WI38 (cell line): ENCODE measurements at regions not wholly inside any gene's neighbourhood (a gene's known extent, or its start where the extent isn't known, plus 50 kb on each side); places are given as distances from the start of the nearest gene placed in this dataset.

Source experiments
- H3K4me3 ChIP-seq: 2 replicates; pipeline ENCODE4 v1.5.1; 2011; ENCODE audit warnings: low read depth, mild to moderate bottlenecking, control low read depth, low read length
- CTCF ChIP-seq: IDR thresholded peaks from 2 replicates; pipeline ENCODE4 v1.5.1; 2012; ENCODE audit warnings: low read depth, mild to moderate bottlenecking, control low read depth, low read length

GRCh38 chr12:128163086-128163485, 103.9 kb upstream of the TMEM132C start:
- TF ChIP-seq CTCF: no peak
- no peak overlapping the region for H3K4me3 ChIP-seq

- TF ChIP-seq CTCF: no peak
- H3K4me3 ChIP-seq: no peak overlapping the region
These were observed 102.4 kb upstream of the TMEM132C start for GRCh38 chr12:128164533-128164932.

GRCh38 chr12:128165387-128165786, 101.6 kb upstream of the TMEM132C start:
- no peak for TF ChIP-seq CTCF
- H3K4me3 ChIP-seq: no peak overlapping the region

- no peak overlapping the region for H3K4me3 ChIP-seq
- TF ChIP-seq CTCF: no peak
These were observed 98.7 kb upstream of the TMEM132C start for GRCh38 chr12:128168273-128168672.

- no peak for TF ChIP-seq CTCF
- no peak overlapping the region for H3K4me3 ChIP-seq
These were observed 96.8 kb upstream of the TMEM132C start for GRCh38 chr12:128170181-128170580.

GRCh38 chr12:128178565-128178964, 88.4 kb upstream of the TMEM132C start:
- no peak overlapping the region for H3K4me3 ChIP-seq
- TF ChIP-seq CTCF: no peak

- TF ChIP-seq CTCF: no peak
- H3K4me3 ChIP-seq: no peak overlapping the region
These were observed 88.0 kb upstream of the TMEM132C start for GRCh38 chr12:128178966-128179365.

GRCh38 chr12:128180166-128180565, 86.8 kb upstream of the TMEM132C start:
- H3K4me3 ChIP-seq: no peak overlapping the region
- TF ChIP-seq CTCF: no peak
